CD4-positive, alpha-beta T cell treated with Interleukin-6 for 4 hours (primary cell): ENCODE measurements at regions not wholly inside any gene's neighbourhood (a gene's known extent, or its start where the extent isn't known, plus 50 kb on each side); places are given as distances from the start of the nearest gene placed in this dataset.
"Not testable (repeated sequence)": the region's sequence is repeated elsewhere in the genome, so short reads cannot be mapped to it uniquely, and the experiment has no call there.

Source experiments
- DNase-seq: peaks from one replicate; pipeline ENCODE4 v3.0.0-alpha.2; 2020; ENCODE audit warnings: mixed read lengths

DNA sequence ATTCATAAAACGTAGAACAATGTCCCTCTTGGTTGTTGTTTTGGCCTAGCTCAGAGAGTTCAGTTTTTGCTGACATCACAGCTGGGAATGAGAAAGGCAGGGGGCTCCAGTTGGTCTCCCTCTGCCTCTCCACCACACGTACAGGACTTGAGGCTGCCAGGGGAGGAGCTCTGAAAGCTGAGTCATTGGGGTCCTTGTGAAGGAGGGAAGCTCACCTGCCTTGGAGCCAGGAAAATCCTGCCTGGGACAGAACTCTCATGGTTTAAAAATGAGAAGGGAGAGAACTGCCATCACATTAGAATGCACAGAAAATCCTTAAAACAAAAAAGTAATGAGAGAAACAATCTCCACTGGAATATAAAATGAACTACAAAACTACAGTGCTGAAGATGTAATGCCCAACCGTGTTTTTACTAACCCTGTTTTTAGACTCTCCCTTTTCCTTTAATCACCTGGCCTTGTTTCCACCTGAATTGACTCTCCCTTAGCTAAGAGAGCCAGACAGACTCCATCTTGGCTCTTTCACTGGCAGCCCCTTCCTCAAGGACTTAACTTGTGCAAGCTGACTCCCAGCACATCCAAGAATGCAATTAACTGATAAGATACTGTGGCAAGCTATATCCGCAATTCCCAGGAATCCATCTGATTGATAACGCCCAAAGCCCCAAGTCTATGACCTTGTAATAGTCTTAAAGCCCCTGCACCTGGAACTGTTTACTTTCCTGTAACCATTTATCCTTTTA is 58.6 kb upstream of the TARP start:
- not testable (repeated sequence) for DNase-seq

DNA sequence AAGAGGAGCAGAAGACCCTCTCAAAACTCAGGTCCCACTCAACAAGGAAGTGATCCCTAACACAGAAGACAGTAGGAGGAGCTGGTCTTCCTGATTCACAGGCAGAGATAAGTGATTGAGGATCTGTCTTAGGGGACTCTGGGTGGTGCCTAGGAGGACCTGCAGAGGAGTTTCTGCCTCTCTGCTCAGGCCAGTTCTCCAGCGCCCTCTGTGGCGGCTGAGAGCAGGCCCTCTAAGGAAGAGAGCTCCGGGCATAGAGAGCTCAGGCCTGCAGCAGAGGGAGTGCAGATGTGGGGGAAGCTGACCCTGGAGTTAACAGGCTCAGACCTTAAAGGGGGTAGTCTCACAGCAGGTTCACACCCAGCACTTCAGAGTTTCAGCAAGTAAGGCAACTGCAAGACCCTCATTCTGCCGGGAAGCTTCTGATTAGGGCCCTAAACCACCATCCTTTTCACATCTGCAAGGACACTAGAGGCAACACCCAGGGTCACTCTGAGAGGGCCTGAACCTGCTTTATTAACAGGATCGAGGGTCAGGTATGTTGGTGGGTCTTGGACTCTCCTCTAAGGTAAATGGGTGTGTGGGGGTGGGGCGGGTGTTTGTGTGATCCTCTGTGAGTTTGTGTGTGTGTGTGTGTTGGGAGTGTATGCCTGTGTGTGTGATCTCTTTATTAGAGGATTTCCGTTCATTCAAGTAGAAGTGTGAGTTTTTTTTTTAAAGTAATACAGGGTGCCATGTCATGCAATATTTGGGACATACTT is 57.6 kb upstream of the TARP start:
- DNase-seq = peak; percentile 26

- peak; percentile 22 for DNase-seq
Measured at GRCh38 chr7:38330039-38330438, 56.6 kb upstream of the TARP start.

DNA sequence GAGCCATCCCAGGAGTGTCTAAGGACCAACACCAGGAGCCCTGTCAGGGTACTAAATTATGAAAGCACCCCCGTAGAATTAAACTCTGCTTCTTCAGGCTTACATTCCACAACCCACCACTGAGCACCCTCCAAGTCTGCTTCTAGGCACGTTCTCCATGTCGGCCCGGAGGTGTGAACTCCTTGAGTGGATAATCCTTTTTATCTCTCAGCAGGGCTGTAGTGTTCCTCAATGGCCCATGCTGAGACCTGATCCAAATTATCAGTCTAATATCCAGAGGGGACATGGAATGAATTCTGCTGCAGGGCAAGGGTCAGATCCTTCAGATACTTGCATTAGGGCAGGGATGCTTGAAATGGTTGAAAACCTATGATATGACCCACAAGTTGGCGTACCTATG is 55.9 kb upstream of the TARP start:
- no peak for DNase-seq

DNA sequence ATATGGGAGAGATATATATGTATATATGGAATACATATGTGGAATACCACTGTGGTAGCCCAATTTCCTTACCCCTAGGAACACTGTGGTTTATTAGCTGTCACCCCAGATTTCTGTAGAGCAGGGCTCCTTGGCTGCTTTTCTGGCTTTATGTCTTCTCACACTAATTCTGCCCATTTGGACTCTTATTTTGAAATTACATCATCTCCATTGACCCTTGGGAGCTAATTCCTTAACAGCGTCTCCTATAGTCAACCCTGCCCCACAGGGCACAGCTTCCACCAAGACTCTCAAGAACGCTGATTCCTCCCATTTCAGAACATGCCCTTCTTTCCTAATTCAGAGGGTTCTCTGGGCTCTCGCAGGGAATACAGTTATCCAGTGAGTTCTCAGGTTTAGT is 55.4 kb upstream of the TARP start:
- no peak for DNase-seq

GRCh38 chr7:38327637-38328036 is 54.2 kb upstream of the TARP start:
- no peak for DNase-seq
